ENCODE measurements at regions not wholly inside any gene's neighbourhood (a gene's known extent, or its start where the extent isn't known, plus 50 kb on each side); places are given as distances from the start of the nearest gene placed in this dataset.

DNA sequence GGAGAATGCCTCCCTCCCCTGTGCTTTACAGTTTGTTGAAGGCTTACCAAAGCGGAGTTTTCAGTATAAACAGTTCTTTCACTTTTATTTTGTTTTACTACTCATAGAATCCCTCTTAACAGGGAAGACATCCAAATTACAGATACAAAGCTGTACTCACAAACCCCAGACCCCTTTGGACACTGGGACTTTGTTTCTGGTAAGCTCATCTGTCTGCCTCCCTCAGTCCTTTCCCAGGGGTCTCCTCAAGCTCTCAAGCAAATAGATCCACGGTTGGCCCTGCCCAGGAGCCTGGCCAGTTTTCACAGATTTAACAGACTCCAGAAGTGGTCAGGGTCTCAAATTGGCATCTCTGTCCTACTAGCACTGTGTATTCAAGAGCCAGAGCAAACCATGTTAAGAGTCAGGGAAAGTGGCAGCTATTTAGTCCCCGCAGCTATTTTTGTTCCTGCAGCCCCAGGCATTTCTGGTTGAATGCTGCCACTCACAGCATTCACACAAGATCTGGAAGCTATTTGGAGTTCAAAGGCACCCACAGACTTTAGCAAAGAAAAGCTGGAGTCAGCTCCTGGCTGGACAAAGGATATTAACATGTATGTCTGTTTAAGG is 54.2 kb downstream of the TMEM100 start:
- DNase-seq: no peak

DNA sequence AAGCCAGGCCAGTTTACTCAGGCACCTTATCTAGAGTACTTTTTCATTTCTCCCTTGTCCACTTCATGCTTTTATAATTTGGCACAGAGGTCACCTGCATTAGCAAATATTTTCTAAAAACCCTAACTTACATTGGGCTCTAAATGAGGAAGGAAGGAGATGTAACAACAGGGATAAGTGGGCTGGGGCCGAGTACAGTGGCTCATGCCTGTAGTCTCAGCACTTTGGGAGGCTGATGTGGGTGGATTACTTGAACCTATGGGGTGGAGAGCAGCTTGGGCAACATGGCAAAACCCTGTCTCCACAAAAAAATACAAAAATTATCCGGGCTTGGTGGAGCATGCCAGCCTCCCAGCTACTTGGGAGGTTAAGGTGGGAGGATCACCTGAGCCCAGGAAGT is 55.9 kb downstream of the TMEM100 start:
- DNase-seq: no peak

DNA sequence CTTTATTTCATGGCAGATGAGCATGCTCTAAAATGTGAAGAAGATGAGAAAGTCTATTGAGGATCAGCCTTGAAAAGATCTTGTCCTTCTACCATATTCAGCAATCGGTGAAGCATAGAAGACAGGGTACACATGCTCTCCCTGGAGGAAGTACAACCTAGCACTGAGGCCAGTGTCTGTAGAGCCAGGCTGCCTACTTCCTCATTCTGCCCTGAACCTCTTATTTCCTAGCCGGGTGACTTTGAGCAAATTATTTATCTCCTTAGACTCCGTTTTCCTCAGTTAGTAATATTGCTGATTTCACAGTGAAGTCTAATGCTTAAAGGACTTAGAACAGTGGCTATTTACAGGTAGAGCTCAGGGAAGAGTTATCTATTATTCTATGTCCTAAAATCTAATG is 58.4 kb downstream of the TMEM100 start:
- DNase-seq: no peak

DNA sequence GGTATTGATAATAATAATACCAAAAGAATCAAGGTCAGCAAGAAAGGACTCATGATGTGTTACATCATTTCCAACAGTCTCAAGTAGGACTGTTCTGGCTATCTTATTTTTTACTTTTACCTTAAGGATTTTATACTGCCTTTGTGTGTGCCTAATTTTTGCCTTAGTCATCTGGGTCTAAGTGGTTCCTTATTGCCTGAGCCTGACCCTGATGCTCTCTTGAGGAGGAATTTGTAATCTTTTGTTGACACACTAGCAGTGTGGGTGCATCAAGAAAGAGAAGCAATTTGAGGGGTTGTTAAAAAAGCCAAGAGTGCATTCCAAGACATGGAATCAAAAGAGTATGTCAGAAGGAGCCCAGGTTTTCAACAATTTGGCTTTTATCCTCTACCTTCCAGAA is 59.3 kb downstream of the TMEM100 start:
- no peak for DNase-seq

DNA sequence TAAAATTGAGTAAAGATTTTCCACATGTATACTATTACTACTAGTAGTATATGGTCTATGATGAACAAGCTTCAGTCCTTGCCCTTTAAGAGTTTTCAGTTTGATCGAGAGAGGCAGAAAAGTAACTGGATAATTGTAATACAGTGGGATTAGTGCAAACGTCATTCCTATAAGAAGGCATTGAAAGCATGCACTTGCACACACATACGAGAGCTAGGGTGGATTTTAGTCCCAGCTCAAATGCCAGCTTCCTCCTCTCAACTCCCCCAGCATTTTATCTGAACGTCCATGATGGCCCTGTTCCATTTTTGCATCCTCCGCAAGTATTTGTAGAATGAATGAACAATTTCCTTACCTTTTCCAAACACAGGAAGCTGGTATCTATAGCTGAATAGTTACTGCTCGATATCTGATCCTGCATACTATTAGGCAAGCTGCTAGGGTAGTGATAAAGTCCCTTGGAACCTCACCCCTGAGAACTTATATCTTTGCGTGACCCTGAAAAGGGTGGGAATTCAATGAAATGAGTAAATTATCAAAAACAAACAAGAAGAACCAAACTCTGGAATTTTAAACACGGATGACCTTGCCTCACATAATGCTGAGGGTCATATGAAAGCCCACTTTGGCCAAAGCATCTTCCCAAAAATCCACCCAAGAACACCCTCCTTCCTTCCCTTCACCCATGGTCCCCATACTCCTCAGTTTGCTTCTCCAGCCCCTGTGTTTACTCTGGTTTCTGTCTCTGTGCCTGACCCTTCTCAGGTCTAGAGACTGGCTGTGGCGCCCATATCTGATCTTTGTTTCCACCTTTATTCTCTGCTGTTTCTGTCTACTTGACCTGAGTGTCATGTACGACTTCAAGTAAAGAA is 60.5 kb downstream of the TMEM100 start:
- no peak for DNase-seq

DNA sequence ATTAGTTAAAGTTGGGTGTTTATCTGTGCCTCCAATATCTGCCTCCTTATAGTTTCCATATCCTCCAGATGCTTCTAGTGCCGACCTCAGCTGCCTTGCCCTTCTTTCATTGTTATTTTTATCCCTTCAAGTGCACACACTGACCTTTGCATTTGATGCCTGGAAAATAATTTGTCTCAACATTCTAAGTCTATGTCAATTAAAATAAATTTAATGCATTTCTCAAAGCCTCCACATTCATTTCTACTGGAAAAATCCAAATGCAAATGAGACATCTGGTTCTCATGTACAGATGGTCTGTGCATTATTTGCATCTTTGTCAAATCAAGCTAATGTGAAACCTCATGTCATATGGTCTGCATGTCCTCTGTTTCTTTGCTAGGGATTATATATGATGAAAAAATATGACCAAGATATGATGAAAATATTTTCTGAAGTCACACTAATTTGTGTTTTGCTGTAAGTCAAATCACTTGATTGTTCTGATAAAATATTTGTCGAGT is 61.4 kb downstream of the TMEM100 start:
- DNase-seq: no peak

DNA sequence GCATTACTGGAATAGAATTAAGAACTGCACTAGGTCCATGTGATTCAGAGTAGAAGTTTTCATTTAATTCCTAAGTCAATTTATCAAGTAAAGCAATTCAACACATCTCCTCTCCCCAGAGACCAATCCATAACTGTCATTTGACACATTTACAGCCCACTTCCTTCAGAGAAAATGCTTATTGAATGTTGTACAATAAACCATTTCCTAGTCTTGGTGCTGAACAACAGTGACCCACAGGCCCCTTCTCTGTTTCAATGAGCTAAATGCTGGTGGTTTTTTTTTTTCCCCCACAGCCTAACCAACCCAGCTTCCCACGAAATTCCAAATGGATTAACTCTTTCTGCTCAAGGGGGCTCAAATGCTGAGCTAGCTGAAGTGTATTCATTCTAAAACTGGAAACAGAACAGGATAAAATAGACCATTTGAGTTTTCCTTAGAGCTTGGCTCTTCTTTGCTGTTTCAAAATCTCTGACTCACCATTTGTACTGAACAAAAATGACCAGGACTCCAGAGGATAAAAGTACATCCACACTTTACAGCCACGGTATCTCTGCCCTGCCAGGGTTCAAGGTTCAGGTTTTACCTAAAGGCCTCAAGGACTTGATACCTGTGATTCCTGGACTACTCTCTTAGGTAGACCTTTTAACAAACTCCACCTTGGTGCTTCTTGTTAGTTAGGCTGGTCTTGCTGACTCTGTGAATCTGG is 62.3 kb downstream of the TMEM100 start:
- no peak for DNase-seq

DNA sequence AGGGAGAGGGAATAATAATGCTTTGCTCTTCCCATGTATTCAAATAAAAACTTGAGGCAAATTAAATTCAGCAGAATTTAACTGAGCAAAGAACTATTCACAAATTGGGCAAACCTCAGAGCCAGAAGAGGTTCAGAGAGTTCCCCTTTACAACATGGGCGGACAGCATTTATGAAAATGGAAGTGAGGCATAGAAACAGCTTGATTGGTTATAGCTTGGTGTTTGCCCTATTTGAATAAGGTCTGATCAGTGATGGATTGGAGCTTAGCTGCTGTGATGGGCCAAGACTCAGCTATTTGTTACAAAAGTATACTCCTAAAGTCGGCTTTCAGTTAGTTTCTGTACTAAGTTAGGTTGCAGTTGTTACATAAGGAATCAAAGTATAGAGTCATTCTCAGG is 63.0 kb downstream of the TMEM100 start:
- no peak for DNase-seq

DNA sequence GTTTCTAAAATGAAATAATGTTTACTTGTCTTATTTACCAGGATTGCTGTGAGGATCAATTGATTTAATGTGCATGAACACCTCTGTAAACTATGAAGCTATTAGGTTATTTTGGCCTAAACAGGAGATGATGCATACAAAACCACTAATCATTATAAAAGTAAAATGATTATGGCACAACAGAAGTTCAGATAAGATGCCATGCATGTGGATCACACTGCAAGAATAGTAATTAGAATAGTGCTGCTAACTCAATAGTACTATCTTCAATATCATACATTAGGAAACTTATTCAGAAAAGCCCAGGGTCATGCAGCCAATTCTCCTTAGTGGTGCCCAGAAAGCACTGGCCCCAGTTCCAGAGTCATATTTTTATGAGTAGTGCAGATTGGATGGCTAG is 66.9 kb downstream of the TMEM100 start:
- no peak for DNase-seq

DNA sequence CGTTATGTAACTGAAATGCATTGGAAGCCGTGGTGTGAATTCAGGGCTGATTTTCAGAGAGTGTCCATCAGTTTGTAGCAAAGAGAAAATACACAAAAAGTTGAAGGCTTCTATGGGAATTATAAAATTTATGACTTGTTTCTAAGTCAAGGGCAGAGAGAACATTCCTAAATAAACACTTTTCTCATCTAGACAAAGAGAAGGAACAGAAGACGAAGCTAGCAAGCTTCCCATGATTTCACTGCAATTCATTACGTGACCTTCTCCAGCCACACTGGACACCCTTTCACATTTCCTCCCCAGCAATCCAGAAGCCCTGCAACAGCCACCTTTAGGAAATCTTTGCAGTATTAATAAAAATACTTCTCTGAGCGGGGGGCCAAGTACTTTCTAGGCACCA is 67.8 kb downstream of the TMEM100 start:
- DNase-seq: no peak

DNA sequence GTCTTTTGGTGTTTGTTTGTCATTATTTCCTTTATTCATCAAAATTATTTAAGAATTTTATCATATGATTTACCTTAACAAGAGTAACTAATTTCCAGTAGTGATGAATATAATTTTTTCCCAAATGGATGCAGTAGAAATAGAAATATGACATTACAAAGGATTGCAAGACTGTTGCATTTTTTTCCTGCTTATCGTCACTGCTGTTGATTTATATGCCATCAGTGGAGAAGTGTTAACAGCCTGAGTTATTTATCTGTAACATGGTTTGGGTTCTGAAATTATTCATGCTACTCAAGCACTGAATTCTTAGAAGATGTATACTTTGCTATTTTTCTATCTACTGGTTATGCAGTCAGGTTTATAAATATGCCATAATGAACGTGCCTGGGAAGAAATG is 68.6 kb downstream of the TMEM100 start:
- DNase-seq: no peak

DNA sequence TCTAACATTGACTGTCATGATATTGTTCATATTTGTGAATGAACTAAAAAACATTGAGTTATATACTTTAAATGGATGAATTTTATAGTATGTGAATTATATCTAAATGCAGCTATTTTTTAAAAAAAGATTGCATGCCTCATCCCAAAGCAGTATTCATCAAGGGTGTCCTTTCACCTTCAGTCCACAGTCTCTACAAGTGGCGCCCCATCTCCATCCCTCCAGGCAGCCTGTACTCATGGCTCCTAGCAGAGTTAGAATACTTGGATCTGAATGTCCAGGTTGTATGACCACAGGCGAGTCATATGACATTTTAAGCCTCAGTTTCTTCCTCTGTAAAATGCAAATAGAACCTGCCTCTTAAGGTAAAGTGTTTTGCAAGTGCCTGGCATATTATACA is 69.8 kb downstream of the TMEM100 start:
- no peak for DNase-seq

DNA sequence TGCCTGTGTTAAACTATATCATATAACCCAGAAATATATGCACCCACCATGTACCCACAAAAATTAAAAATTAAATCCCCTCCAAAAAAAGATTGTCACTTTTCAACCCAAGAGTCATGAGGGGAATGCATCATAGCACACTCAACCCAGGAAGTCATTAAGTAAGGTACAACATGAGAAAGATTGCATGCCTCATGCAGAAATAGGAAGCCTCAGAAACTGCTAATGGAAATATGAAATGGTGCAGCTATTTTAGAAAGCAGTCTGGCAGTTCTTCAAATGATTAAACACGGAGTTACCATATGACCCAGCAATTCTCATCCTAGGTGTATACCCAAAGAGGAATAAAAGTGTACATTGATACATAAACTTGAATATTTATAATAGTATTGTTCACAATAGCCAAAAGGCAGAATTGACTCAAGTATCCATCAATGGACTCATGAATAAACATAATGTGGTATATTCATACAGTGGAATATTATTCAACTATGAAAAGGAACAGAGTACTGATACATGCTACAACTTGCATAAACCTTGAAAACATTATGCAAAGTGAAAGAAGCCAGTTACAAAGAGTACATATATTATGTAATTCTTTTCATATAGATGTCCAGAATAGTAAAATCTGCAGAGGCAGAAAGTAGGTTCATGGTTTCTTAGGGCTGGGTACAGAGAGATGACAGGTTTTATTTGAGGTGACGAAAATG is 70.4 kb downstream of the TMEM100 start:
- DNase-seq: no peak

DNA sequence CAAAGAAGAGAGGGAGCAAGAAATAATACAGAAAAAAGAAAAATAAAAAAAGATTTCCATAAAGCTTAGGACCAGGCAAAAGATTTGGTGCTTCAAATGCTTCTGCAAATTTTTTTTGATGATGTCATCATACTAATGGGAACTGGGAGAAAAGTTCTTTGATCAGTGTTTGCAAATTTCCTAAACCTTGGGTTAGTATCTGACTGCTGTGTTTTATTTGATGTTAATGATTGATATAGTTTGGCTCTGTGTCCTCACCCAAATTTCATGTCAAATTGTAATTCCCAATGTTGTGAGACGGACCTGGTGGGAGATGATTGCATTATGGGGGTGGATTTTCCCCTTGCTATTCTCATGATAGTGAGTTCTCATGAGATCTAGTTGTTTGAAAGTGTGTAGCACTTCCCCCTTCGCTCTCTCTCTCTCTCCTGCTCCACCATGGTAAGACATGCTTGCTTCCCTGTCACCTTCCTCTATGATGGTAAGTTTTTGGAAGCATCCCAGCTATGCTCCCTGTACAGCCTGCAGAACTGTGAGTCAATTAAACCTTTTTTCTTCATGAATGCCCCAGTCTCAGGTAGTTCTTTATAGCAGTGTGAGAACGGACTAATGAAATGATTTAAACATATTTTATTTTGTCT is 72.6 kb downstream of the TMEM100 start:
- no peak for DNase-seq

DNA sequence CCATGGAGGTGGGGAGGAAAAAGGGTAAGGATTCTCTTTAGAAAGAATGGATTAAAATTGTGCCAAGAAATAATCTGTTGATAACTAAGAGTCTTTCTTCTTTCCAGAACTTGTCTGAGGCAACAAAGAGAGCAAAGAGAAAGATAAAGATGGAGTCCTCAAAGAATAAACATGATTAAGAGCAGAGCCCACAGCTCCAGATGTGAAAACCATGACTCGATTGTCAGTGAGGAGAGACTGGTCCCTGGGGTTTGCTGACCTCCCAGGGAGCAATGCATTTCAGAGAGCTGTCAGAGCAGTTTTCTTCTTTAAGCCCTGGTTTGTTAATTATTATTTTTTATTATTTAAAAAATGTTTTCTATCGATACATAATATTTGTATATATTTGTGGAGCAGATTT is 74.6 kb downstream of the TMEM100 start:
- DNase-seq: no peak

DNA sequence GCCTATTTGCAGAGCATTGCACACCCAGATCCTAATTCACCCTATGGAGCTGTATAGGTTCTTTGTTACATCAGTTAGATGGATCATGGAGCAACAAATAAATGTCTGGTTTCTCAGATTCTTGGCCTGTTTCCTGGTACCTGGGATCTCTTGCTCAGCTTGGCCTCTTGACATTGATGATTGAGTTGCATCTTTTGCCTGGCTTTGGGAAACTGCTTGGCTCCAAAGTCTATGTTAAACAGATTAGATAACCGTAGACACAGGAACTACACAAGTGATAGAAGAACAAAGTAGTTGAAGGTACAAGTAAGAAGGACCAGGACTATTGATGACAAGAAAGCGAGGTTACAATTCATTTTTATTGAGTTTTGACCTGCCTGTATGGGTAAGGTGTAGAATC is 77.3 kb downstream of the TMEM100 start:
- no peak for DNase-seq

DNA sequence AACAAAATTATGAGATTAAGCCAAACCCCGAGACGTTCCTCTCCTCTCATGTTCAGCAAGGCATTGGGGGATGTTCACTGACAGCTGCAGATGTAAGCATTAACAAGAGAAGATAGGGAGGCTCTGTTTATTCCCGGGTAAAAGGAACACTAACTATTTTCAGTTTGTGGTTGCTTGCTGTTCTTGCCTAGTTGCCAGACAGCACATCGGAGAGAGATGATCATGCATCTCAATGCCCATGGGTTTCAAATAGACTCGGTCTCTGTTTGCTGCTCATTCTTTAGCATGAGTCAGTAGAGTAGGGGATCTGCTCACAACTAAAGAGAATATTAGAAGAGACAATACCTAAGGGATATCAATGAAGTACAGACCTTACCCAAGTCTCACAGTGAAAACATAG is 78.3 kb downstream of the TMEM100 start:
- no peak for DNase-seq

DNA sequence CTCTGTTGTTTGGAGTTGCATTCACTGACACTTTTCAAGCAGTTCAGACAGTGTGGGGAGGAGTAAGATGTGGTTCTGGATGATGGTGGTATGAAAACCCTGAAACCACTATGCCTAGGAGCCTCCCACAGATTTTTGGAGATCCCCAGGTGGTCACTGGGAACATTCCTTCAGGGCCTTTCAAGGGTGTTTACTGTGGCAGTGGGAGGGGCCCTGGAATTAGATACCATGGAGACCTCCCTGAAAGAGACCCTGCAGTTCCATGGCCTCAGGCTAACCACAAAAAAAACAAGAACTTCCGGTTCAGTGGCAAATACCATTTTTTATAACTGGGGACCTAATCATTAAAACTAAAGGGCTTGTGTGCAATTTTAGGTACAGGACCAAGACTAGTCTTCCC is 79.9 kb downstream of the TMEM100 start:
- no peak for DNase-seq

DNA sequence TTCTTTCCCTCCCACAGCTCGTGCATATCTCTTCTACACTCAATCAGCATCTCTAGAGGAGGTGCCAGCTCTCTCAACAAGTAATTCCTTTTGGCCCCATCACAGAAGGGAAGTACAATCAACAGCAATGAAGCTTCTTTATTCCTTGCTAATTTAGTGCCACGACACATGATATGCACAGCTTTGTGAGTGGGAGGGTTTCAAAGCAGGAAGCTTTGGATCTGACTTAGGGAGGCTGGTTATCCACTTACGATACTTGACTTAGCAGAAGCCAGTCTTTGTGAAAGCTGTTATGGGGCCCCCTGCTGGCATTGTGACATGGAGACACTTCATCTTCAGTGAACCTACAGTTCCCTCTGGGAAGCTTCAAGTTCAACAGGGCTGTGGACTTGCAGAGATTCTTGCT is 81.0 kb downstream of the TMEM100 start:
- DNase-seq: peak; percentile 61

DNA sequence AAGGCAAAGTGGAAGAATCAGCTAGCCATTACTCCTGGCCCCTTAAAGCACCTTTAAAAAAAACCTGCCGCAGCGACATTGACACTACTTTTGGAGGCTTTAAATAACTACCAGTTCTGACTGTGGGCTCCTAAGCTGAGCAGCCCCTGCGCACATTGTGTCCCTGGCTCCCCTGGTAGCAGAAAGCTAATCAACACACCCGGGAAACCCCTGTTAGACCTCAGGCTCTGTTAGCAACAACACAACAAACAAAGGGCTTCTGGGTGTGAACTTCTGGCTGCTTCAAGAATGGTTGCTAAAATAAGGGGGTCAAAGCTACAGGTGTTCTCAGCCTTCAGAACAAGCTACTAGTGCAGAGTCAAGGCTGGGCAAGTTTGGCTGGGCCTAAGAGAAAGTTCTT is 83.6 kb downstream of the TMEM100 start:
- no peak for DNase-seq

DNA sequence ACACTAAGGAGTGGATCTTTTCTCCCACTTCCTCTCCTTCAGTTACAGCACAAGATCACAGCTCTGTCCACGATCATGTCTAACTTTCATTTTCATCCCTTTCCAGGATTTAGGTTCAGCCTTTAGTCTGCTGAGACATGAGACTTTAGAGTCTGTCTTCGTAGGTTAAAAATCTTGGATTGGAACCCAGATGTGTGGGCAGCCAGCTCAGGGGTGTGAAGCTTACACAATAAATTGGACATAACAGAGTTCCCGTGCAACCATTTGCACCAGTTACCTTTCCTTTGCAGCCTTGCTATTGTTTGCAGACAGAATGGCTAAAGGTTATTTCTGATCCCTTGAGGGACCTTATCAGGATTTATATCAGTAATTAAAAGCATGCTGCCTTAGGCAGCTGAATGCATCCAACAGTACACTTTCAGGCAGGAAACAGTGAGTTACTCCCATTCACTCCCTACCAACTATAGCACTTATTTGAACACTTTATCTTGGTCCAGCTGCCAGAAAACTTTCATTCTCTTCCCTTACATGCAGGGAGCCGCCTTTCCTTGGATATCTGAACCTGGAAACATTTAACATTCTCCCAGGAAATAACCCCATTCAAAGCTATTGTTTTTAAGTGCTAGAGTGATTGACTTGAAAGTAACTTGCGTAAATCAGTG is 87.3 kb downstream of the TMEM100 start:
- no peak for DNase-seq

DNA sequence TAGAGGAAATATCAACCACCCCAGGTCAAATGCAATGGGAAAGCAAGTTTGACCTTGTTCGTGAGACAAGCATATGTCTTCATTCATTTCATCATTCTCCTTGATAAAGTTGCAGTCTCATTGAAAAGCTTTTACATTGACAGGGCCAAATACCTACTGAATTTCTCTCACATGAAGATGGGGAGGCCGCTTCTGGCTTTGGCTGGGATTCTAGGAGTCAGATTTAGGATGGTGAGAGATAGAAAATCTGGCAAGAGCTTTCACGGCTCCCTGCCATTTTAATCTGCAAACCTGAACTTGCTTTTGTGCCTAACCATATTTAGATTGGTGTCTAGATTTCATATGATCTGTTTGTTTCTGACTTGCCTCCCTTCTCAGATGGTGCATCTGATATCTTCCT is 88.0 kb downstream of the TMEM100 start:
- no peak for DNase-seq

Measured in stimulated activated CD4-positive, alpha-beta T cell treated with anti-CD3 and anti-CD28 coated beads, Interleukin-15, amount 100 ng/mL, for 24 hours (primary cell).